ENCODE measurements at regions not wholly inside any gene's neighbourhood (a gene's known extent, or its start where the extent isn't known, plus 50 kb on each side); places are given as distances from the start of the nearest gene placed in this dataset.

DNA sequence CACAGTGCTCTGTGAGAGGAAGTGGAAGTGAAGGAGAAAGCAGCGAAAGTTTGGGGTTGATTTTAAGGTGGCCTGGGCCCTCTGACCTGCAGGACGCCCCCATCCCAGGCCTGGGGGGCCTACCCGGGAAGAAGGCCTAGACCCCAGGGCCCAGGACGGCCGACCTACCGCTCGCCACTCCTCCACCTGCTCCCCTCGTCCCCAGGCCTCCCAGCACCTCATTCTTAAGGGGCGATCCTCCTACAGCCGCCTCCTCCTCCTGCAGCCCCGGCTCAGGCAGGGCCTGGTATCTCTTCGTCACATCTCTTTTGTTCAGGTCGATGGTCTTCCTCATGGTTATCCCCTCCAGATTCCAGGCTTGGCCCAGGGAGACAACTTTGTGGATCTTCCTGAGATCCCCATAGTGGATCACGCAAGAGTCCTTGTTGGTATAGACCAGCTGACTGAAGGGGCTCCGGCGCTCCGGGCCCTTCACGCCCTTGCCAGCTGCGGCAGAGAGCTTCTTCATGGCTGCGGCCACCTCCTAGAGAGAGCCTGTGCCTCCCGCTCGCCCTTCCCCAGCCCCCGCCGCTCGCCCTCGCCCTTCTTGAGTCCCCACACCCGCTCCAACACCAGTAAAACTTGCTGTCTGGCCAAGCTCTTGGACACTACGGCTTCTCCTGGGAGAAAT is 117.5 kb downstream of the OR13A1 start:
- Histone ChIP-seq H3K4me3 (ENCODE audit: low read depth in 1 of 2, low read length in 2 of 2) (no peak overlapping the region), H3K9ac (ENCODE audit: low read depth, low read length) (no peak overlapping the region), H3K9me3 (ENCODE audit: insufficient read depth, low read length, severe bottlenecking) (no peaks in the 10 kb centered on the region), H3K4me2 (ENCODE audit: insufficient read depth, low read length) (no peak overlapping the region), H3K36me3 (ENCODE audit: insufficient read depth, low read length) (no peaks in the 10 kb centered on the region), H3K27ac (ENCODE audit: low read length) (no peak overlapping the region), H2AFZ (ENCODE audit: low read depth, low read length) (no peak overlapping the region), H3K79me2 (ENCODE audit: insufficient read depth, low read length) (no peaks in the 10 kb centered on the region), H3K4me1 (ENCODE audit: insufficient read depth, low read length) (no peaks in the 10 kb centered on the region), H4K20me1 (ENCODE audit: insufficient read depth, low read length) (no peaks in the 10 kb centered on the region), H3K27me3 (ENCODE audit: insufficient read depth, low read length, poor library complexity) (no peaks in the 10 kb centered on the region)
- DNase-seq: no peak
- no peak for ATAC-seq (ENCODE audit: insufficient read depth, low read depth)
- TF ChIP-seq EZH2 (IDR thresholded peaks at IDR 0.05; ENCODE audit: borderline replicate concordance, low read depth, low read length, severe bottlenecking): no peak
- TF ChIP-seq, protein P1, sequence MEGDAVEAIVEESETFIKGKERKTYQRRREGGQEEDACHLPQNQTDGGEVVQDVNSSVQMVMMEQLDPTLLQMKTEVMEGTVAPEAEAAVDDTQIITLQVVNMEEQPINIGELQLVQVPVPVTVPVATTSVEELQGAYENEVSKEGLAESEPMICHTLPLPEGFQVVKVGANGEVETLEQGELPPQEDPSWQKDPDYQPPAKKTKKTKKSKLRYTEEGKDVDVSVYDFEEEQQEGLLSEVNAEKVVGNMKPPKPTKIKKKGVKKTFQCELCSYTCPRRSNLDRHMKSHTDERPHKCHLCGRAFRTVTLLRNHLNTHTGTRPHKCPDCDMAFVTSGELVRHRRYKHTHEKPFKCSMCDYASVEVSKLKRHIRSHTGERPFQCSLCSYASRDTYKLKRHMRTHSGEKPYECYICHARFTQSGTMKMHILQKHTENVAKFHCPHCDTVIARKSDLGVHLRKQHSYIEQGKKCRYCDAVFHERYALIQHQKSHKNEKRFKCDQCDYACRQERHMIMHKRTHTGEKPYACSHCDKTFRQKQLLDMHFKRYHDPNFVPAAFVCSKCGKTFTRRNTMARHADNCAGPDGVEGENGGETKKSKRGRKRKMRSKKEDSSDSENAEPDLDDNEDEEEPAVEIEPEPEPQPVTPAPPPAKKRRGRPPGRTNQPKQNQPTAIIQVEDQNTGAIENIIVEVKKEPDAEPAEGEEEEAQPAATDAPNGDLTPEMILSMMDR (IDR thresholded peaks at IDR 0.05; ENCODE audit: borderline replicate concordance, extremely low read depth, low read length, poor library complexity, severe bottlenecking): no peak

DNA sequence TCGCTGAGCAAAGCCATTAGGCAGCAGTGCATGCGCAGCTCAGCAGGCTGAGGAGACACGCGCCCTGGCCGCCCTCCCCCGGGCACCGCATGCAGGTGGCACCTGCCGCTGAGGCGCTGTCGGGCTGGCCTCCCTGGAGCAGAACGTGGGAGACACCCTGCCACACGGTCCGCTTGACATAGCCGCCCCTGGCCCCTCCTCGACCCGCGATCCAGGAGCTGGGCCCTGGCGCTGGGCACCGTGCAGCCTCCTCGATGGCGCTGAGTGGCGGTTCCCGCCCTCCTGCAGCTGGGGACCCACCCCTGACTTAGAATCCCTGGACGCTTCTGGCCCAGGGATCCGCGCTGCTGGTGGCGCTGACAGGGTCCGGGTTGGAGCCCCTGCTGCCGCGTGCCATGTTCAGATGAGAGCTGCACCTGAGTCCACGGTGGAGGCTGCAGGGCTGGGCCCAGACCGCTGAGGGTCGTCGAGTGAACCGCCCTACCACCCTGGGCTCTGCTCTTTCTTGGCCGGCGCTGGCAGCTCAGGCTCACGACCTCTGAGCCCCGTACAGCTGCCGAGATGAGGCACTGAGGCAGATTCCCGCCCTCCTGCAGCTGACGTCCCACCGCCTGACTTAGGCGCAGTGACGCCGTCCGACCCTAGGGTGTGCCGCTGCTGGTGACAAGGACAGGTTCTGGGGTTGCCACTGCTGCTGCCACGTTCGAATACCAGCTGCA is 116.8 kb downstream of the OR13A1 start:
- Histone ChIP-seq H3K27me3 (ENCODE audit: insufficient read depth, low read length, poor library complexity) (no peaks in the 10 kb centered on the region), H4K20me1 (ENCODE audit: insufficient read depth, low read length) (no peaks in the 10 kb centered on the region), H3K9me3 (ENCODE audit: insufficient read depth, low read length, severe bottlenecking) (no peaks in the 10 kb centered on the region), H3K27ac (ENCODE audit: low read length) (no peak overlapping the region), H2AFZ (ENCODE audit: low read depth, low read length) (no peak overlapping the region), H3K4me2 (ENCODE audit: insufficient read depth, low read length) (no peak overlapping the region), H3K36me3 (ENCODE audit: insufficient read depth, low read length) (no peaks in the 10 kb centered on the region), H3K4me3 (ENCODE audit: low read depth in 1 of 2, low read length in 2 of 2) (no peak overlapping the region), H3K79me2 (ENCODE audit: insufficient read depth, low read length) (no peaks in the 10 kb centered on the region), H3K4me1 (ENCODE audit: insufficient read depth, low read length) (no peaks in the 10 kb centered on the region), H3K9ac (ENCODE audit: low read depth, low read length) (no peak overlapping the region)
- TF ChIP-seq, protein P1 (IDR thresholded peaks at IDR 0.05; ENCODE audit: borderline replicate concordance, extremely low read depth, low read length, poor library complexity, severe bottlenecking): no peak
- TF ChIP-seq EZH2 (IDR thresholded peaks at IDR 0.05; ENCODE audit: borderline replicate concordance, low read depth, low read length, severe bottlenecking): no peak
- ATAC-seq (ENCODE audit: insufficient read depth, low read depth) (no peak), DNase-seq (no peak)

DNA sequence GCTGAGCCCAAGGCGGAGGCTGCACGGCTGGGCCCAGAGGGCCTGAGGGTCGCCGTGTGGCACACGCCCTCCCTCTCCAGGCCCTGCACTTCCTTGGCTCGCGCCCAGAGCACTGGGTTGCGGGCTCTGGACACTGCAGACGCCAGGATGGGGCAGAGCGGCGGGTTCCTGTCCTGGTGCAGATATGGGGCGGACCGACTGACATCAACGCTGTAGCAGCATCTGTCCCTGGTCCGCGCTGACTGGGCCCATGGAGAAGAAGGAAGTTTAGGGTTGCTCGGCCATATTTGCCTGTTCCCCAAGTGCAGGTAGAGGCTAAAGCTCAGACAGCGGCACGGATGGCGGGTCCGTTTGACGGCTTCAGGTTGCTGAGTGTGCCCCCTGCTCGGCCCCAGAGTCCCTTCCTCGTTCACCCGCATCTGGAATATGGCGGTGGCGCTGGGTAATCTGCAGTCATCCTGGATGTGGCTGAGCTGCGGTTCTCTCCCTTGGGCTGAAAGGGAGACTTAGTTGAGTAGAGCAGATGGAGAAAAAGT is 116.1 kb downstream of the OR13A1 start:
- no peak for DNase-seq

More for the DNA sequence above, 116.1 kb downstream of the OR13A1 start:
- Histone ChIP-seq H3K4me1 (ENCODE audit: insufficient read depth, low read length) (no peaks in the 10 kb centered on the region), H3K4me2 (ENCODE audit: insufficient read depth, low read length) (no peak overlapping the region), H3K4me3 (ENCODE audit: low read depth in 1 of 2, low read length in 2 of 2) (no peak overlapping the region), H4K20me1 (ENCODE audit: insufficient read depth, low read length) (no peaks in the 10 kb centered on the region), H3K9ac (ENCODE audit: low read depth, low read length) (no peak overlapping the region), H2AFZ (ENCODE audit: low read depth, low read length) (no peak overlapping the region), H3K27ac (ENCODE audit: low read length) (no peak overlapping the region), H3K27me3 (ENCODE audit: insufficient read depth, low read length, poor library complexity) (no peaks in the 10 kb centered on the region), H3K79me2 (ENCODE audit: insufficient read depth, low read length) (no peaks in the 10 kb centered on the region), H3K36me3 (ENCODE audit: insufficient read depth, low read length) (no peaks in the 10 kb centered on the region), H3K9me3 (ENCODE audit: insufficient read depth, low read length, severe bottlenecking) (no peaks in the 10 kb centered on the region)
- no peak for ATAC-seq (ENCODE audit: insufficient read depth, low read depth)
- no peak for TF ChIP-seq EZH2 (IDR thresholded peaks at IDR 0.05; ENCODE audit: borderline replicate concordance, low read depth, low read length, severe bottlenecking)
- TF ChIP-seq, protein P1 (IDR thresholded peaks at IDR 0.05; ENCODE audit: borderline replicate concordance, extremely low read depth, low read length, poor library complexity, severe bottlenecking): no peak
